Chondrocyte (in vitro differentiated cells): ENCODE measurements at regions not wholly inside any gene's neighbourhood (a gene's known extent, or its start where the extent isn't known, plus 50 kb on each side); places are given as distances from the start of the nearest gene placed in this dataset.

ENCODE experiments used
- DNase-seq: peaks from one replicate; pipeline ENCODE4 v3.0.0; 2021; ENCODE audit warnings: mixed read lengths, low spot score
- H3K27ac Mint-ChIP-seq: one replicate; pipeline ENCODE4 v1.8.0; 2021; ENCODE audit warnings: mild to moderate bottlenecking, moderate library complexity, mixed read lengths; ENCODE audit not compliant: unreplicated experiment
- H3K27me3 Mint-ChIP-seq: 2 replicates; pipeline ENCODE4 v1.8.0; 2021; ENCODE audit warnings: low read depth, mixed read lengths
- H3K36me3 Mint-ChIP-seq: 2 replicates; pipeline ENCODE4 v1.8.0; 2021; ENCODE audit warnings: low read depth, mixed read lengths
- H3K4me1 Mint-ChIP-seq: 2 replicates; pipeline ENCODE4 v1.8.0; 2021; ENCODE audit warnings: low read depth, mild to moderate bottlenecking, mixed read lengths
- H3K4me3 Mint-ChIP-seq: one replicate; pipeline ENCODE4 v1.8.0; 2021; ENCODE audit warnings: mild to moderate bottlenecking, moderate library complexity, mixed read lengths; ENCODE audit not compliant: unreplicated experiment
- H3K9me3 Mint-ChIP-seq: 2 replicates; pipeline ENCODE4 v1.8.0; 2021; ENCODE audit warnings: low read depth, mixed read lengths
- CTCF ChIP-seq: fragments of 200-600 bp; sonication (generic); IDR thresholded peaks from 2 replicates; pipeline ENCODE4 v1.5.0; 2021; ENCODE audit warnings: antibody characterized with exemption, mild to moderate bottlenecking, moderate library complexity

DNA sequence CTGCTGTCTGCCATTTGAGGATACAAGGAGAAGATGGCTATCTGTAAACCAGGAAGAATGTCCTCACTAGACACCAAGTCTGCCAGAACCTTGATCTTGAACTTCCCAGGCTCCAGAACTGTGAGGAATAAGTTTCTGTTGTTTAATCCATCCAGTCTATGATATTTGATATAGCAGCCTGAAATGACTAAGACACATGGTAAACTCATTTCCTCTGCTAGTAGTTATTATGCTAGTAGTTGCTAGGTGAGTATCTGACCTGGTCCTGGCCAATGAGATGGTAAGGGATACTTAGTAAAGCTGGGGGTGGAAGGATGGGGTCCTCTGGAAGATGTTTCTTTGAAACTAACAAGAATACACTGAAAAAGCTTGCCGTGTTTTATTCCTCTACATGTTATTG is 280.7 kb upstream of the ARHGEF26 start:
- DNase-seq = no peak
- TF ChIP-seq CTCF = no peak
- Mint-ChIP-seq H3K27ac (no peak overlapping the region), H3K36me3 (no peaks in the 10 kb centered on the region), H3K9me3 (peaks cover 3% of the 10 kb centered on the region), H3K27me3 (peaks cover 9% of the 10 kb centered on the region), H3K4me3 (no peak overlapping the region), H3K4me1 (no peaks in the 10 kb centered on the region)

DNA sequence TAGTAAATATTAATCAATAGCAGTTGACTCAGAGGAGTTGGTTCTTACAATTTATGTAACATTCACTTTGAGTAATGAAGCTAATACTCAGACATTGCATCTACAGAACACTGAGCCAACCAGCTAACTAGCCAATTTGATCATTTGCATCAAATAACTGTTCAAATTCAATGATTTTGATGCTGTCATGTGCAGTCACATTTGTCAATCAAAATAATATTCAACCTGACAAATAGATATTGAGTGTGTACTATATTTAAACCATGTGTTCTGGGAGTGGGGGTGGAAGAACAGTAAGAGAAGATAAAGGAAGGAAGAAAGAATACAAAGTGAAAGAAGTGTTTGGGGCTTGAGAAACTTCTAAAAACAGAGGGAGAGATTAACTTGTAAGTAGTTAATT is 277.2 kb upstream of the ARHGEF26 start:
- DNase-seq = no peak
- Mint-ChIP-seq H3K27me3 (peaks cover 12% of the 10 kb centered on the region), H3K27ac (no peak overlapping the region), H3K36me3 (no peaks in the 10 kb centered on the region), H3K4me1 (no peaks in the 10 kb centered on the region), H3K9me3 (peaks cover 3% of the 10 kb centered on the region), H3K4me3 (no peak overlapping the region)
- no peak for TF ChIP-seq CTCF

DNA sequence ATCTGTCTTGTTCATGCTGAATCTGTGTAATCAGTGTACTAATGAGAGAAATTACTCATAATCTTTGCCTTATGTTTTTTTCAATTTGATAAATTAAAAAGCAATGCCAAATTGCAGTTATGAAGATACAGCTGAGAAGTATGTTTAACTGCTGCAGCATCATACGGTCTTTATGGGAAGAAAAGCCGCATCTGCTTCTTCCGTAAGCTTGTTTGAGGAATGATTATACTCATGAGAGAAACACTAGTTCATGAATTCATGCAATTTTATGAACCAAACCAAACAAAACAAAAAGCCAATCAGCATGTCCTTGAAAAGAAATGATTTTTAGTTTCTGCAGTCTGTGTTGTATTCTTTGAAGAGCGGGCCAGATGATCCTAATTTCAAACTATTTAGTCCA is 275.9 kb upstream of the ARHGEF26 start:
- H3K9me3 Mint-ChIP-seq = peaks cover 3% of the 10 kb centered on the region
- no peak for TF ChIP-seq CTCF
- H3K4me3 Mint-ChIP-seq = no peak overlapping the region
- no peaks in the 10 kb centered on the region for H3K4me1 Mint-ChIP-seq
- H3K27ac Mint-ChIP-seq = no peak overlapping the region
- DNase-seq = no peak
- H3K36me3 Mint-ChIP-seq = no peaks in the 10 kb centered on the region
- peaks cover 13% of the 10 kb centered on the region for H3K27me3 Mint-ChIP-seq

DNA sequence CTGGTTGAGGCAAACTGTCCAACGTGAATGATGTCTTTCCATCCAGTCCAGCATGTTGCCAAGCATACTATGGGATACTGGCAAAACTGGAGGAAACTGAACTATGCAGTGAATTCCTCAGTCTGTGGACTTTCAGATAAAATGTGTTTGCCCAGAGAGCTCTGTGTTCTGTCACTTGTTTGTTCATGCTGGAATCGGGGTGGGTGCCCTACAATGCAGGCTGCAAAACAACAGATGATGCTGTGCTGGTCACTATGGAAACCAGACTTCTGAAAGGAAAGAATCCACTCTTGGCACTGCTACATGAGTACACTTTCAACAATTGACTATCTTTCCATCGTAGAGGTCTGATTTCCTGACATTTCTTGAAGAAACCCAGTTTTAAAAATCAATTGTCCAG is 272.5 kb upstream of the ARHGEF26 start:
- H3K9me3 Mint-ChIP-seq = no peaks in the 10 kb centered on the region
- TF ChIP-seq CTCF = no peak
- no peak overlapping the region for H3K4me3 Mint-ChIP-seq
- peaks cover 16% of the 10 kb centered on the region for H3K27me3 Mint-ChIP-seq
- no peak for DNase-seq
- no peak overlapping the region for H3K27ac Mint-ChIP-seq
- no peaks in the 10 kb centered on the region for H3K4me1 Mint-ChIP-seq
- no peaks in the 10 kb centered on the region for H3K36me3 Mint-ChIP-seq

- H3K4me1 Mint-ChIP-seq = no peaks in the 10 kb centered on the region
- H3K36me3 Mint-ChIP-seq = no peaks in the 10 kb centered on the region
- DNase-seq = no peak
- TF ChIP-seq CTCF = no peak
- H3K27me3 Mint-ChIP-seq = peaks cover 29% of the 10 kb centered on the region
- H3K27ac Mint-ChIP-seq = no peak overlapping the region
- H3K9me3 Mint-ChIP-seq = no peaks in the 10 kb centered on the region
- no peak overlapping the region for H3K4me3 Mint-ChIP-seq
These were observed 268.8 kb upstream of the ARHGEF26 start for GRCh38 chr3:153852355-153852754.
